ENCODE measurements at regions not wholly inside any gene's neighbourhood (a gene's known extent, or its start where the extent isn't known, plus 50 kb on each side); places are given as distances from the start of the nearest gene placed in this dataset.

DNA sequence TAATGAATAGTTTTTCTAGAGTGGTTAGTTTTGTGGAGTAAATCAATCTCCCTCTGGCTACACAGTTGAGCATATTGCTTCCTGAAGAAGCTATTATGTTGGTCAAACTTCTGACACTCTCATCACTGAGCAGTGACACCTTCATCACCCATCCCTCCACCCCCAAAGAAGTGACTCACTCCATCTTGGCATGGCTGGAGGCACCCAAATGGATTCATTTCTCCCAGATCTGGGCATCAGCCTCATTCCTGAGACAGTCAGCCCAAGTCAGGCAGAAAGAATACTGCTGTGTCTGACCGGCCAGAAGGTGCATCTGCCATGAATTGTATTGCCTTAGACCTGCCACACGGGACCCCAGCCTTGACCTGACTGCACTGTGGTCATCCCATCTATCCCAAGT is 117.0 kb upstream of the HABP2 start:
- TF ChIP-seq, protein P1, sequence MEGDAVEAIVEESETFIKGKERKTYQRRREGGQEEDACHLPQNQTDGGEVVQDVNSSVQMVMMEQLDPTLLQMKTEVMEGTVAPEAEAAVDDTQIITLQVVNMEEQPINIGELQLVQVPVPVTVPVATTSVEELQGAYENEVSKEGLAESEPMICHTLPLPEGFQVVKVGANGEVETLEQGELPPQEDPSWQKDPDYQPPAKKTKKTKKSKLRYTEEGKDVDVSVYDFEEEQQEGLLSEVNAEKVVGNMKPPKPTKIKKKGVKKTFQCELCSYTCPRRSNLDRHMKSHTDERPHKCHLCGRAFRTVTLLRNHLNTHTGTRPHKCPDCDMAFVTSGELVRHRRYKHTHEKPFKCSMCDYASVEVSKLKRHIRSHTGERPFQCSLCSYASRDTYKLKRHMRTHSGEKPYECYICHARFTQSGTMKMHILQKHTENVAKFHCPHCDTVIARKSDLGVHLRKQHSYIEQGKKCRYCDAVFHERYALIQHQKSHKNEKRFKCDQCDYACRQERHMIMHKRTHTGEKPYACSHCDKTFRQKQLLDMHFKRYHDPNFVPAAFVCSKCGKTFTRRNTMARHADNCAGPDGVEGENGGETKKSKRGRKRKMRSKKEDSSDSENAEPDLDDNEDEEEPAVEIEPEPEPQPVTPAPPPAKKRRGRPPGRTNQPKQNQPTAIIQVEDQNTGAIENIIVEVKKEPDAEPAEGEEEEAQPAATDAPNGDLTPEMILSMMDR (conservative IDR thresholded peaks at IDR 0.05; ENCODE audit: low read depth, low read length) = no peak
- no peak for DNase-seq (ENCODE audit: low read depth)
- H3K4me3 ChIP-seq (ENCODE audit: low read depth, low read length) = no peak overlapping the region

DNA sequence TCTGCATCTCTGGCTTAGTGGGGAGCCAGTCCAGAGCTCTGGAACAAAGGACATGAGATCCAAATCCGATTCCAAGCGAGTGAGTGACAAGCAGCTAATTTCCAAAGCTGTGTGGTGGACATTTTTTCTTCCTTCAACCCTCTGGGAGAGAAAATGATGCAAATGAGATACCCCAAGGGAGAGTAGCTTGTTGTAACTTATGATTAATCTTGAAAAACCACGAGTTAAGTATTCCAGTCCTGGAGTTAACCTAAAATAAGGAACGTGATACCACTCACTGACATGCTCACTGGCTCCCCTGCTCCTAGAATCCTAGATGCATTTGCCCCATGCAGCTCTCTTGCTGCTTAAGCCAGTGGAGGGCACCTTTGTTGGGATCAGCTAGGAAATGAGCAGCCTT is 116.0 kb upstream of the HABP2 start:
- DNase-seq (ENCODE audit: low read depth) = no peak
- no peak overlapping the region for H3K4me3 ChIP-seq (ENCODE audit: low read depth, low read length)
- TF ChIP-seq, protein P1 (conservative IDR thresholded peaks at IDR 0.05; ENCODE audit: low read depth, low read length) = no peak

DNA sequence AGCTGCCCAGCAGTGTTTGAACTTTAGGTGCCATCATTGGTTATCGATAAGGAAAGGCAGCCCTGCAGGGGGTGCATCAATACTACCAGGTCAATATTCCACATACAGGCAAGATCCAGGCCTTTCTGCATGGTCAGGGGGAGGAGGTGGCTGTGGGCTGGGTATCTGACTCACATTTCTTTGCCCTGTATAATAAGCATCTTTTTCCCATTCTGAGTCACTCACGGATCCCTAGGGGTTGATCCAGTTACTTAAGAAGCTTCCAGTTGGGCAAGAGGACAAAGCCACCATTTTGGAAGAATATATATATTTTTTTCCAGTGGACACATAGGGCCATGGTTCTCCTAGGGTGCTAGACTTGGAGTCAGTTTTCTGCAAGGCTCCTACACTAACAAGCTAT is 114.2 kb upstream of the HABP2 start:
- TF ChIP-seq, protein P1 (conservative IDR thresholded peaks at IDR 0.05; ENCODE audit: low read depth, low read length) = no peak
- no peak overlapping the region for H3K4me3 ChIP-seq (ENCODE audit: low read depth, low read length)
- DNase-seq (ENCODE audit: low read depth) = no peak

DNA sequence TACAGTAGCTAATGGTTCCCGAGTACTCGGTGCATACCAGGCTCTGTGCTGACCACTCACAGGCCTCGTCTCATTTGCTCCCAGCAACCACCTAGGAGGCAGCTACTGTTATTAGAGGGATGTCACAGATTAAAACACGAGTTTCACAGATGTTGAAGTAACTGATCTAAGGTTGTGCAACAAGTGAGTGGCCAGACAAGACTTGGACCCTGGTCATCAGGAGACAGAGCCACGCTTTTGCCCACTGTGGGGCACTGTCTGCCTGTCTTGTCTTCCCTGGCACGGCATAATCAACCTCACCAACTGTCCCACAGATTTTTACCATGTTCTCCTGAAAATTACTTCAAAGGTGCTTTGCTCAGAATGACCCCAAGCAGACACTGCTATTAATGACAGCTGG is 111.6 kb upstream of the HABP2 start:
- no peak for DNase-seq (ENCODE audit: low read depth)
- TF ChIP-seq, protein P1 (conservative IDR thresholded peaks at IDR 0.05; ENCODE audit: low read depth, low read length) = peak; percentile 21
- no peak overlapping the region for H3K4me3 ChIP-seq (ENCODE audit: low read depth, low read length)

GRCh38 chr10:113441686-113442270 is 111.1 kb upstream of the HABP2 start:
- TF ChIP-seq, protein P1 (conservative IDR thresholded peaks at IDR 0.05; ENCODE audit: low read depth, low read length) = no peak

GRCh38 chr10:113442336-113442735 is 110.5 kb upstream of the HABP2 start:
- no peak for DNase-seq (ENCODE audit: low read depth)
- H3K4me3 ChIP-seq (ENCODE audit: low read depth, low read length) = no peak overlapping the region
- TF ChIP-seq, protein P1 (conservative IDR thresholded peaks at IDR 0.05; ENCODE audit: low read depth, low read length) = no peak

More at GRCh38 chr10:113441686-113442270, 111.1 kb upstream of the HABP2 start:
- no peak overlapping the region for H3K4me3 ChIP-seq (ENCODE audit: low read depth, low read length)
- no peak for DNase-seq (ENCODE audit: low read depth)

Data from epithelial cell of proximal tubule (primary cell).